K562 (cell line): ENCODE measurements at regions not wholly inside any gene's neighbourhood (a gene's known extent, or its start where the extent isn't known, plus 50 kb on each side); places are given as distances from the start of the nearest gene placed in this dataset.

Experiments used
- TCF7 ChIP-seq: sonication (generic); IDR thresholded peaks from 2 replicates; pipeline ENCODE4 v1.6.1; 2016; ENCODE audit warnings: antibody characterized with exemption, borderline replicate concordance
- ZKSCAN1 ChIP-seq: fragments of 150-350 bp; IDR thresholded peaks from 2 replicates; pipeline ENCODE4 v1.6.1; 2016; ENCODE audit warnings: low read depth, low read length
- ZNF212 ChIP-seq: fragments of 450-650 bp; formaldehyde crosslinking; IDR thresholded peaks from 2 replicates; pipeline ENCODE4 v1.4.0; 2020; ENCODE audit warnings: mild to moderate bottlenecking

DNA sequence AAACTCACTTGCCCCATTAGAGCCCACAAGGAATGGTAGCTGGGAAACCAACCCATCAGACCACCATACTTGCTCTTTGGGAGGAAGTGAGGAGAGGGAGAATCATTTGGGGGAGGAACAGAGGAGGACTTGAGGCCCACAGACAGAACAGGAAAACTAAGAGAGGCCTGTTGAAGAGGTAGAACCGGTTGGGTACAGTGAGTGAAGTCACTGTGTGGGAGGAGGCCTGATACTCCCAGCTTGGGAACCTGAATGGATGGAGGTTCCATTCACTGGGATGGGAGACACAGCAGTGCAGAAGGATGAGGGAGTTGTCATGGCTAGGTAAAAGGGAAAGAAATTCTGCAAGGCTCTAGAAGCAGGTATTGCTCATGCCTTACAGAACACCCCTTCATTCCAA lies 63.4 kb upstream of the PSEN2 start:
- TF ChIP-seq TCF7: no peak
- no peak for TF ChIP-seq ZNF212 (CRISPR knock-in tag)
- no peak for TF ChIP-seq ZKSCAN1
